H1 (cell line): ENCODE measurements at regions not wholly inside any gene's neighbourhood (a gene's known extent, or its start where the extent isn't known, plus 50 kb on each side); places are given as distances from the start of the nearest gene placed in this dataset.

Source experiments
- CTCF ChIA-PET: fragments of 300-600 bp; sonication (Branson Sonifier 250); formaldehyde crosslinking; loops from one replicate; lab custom pipeline; 2021; ENCODE audit not compliant: partially characterized antibody; lab: Charles Lee
- POLR2A ChIA-PET: fragments of 300-600 bp; sonication (Branson Sonifier 250); formaldehyde crosslinking; loops from one replicate; lab custom pipeline; 2021; ENCODE audit warnings: inconsistent platforms; ENCODE audit not compliant: partially characterized antibody; lab: Charles Lee
- DNase-seq, 2 experiments: peaks; one replicate each; pipeline versions ENCODE4 v3.0.0 to v3.0.0-alpha.2; 2010 to 2022; ENCODE audit warnings: low spot score in 2 of 2, low read depth in 1 of 2, mixed read lengths in 1 of 2
- FAIRE-seq: peaks from 2 replicates; lab custom pipeline; 2011; peaks lifted over from hg19 to GRCh38; lab: Jason Lieb, UNC
- H2AFZ ChIP-seq: 2 replicates; pipeline ENCODE4 v1.8.1; 2012; ENCODE audit warnings: low read length, inconsistent platforms
- H2AK5ac ChIP-seq: 2 replicates; pipeline ENCODE4 v1.6.1; 2013; ENCODE audit warnings: low read depth, low read length
- H2BK120ac ChIP-seq: replicated peaks from 2 replicates; pipeline ENCODE3; 2013; ENCODE audit warnings: low read depth, low read length, inconsistent platforms
- H2BK12ac ChIP-seq: 2 replicates; pipeline ENCODE4 v1.6.1; 2013; ENCODE audit warnings: low read depth, low read length
- H2BK15ac ChIP-seq: 2 replicates; pipeline ENCODE4 v1.6.1; 2013; ENCODE audit warnings: low read length
- H2BK20ac ChIP-seq: 2 replicates; pipeline ENCODE4 v1.6.1; 2013; ENCODE audit warnings: low read length
- H2BK5ac ChIP-seq: 2 replicates; pipeline ENCODE4 v1.6.1; 2013; ENCODE audit warnings: low read depth, low read length
- H3K14ac ChIP-seq: 2 replicates; pipeline ENCODE4 v1.6.1; 2013; ENCODE audit warnings: inconsistent platforms; ENCODE audit not compliant: insufficient read length
- H3K18ac ChIP-seq: 2 replicates; pipeline ENCODE4 v1.6.1; 2013; ENCODE audit warnings: low read length; ENCODE audit errors: extremely low read depth
- H3K23ac ChIP-seq: 2 replicates; pipeline ENCODE4 v1.6.1; 2013; ENCODE audit warnings: inconsistent platforms; ENCODE audit not compliant: insufficient read length
- H3K23me2 ChIP-seq: 2 replicates; pipeline ENCODE4 v1.6.1; 2013; ENCODE audit warnings: low read depth, low read length
- H3K27ac ChIP-seq: 2 replicates; pipeline ENCODE4 v1.6.1; 2011; ENCODE audit warnings: low read depth, low read length, inconsistent platforms
- H3K27me3 ChIP-seq, 4 experiments: replicated peaks in 1 of 4; 1 replicate in 1 of 4; 2 replicates in 3 of 4; pipeline versions ENCODE4 v1.6.1 to v1.8.1; 2011 to 2013; ENCODE audit warnings: low read length in 3 of 4, mild to moderate bottlenecking in 3 of 4, inconsistent platforms in 2 of 4, mixed read lengths in 2 of 4, moderate library complexity in 1 of 4; ENCODE audit not compliant: control insufficient read depth in 3 of 4, insufficient read depth in 3 of 4; ENCODE audit errors: extremely low read depth in 1 of 4
- H3K36me3 ChIP-seq, 4 experiments: 2 replicates each; pipeline versions ENCODE4 v1.6.1 to v1.8.1; 2011 to 2013; ENCODE audit warnings: mild to moderate bottlenecking in 4 of 4, low read length in 3 of 4, moderate library complexity in 2 of 4, control low read depth in 1 of 4, inconsistent platforms in 1 of 4; ENCODE audit not compliant: insufficient read depth in 4 of 4, control insufficient read depth in 2 of 4
- H3K4ac ChIP-seq: replicated peaks from 2 replicates; pipeline ENCODE3; 2013; ENCODE audit warnings: low read length, low read depth, mixed read lengths, inconsistent platforms; ENCODE audit not compliant: insufficient read length
- H3K4me1 ChIP-seq, 4 experiments: replicated peaks in 1 of 4; 1 replicate in 1 of 4; 2 replicates in 3 of 4; pipeline versions ENCODE4 v1.6.1 to v1.8.1; 2011 to 2013; ENCODE audit warnings: low read length in 3 of 4, inconsistent platforms in 2 of 4, mixed read lengths in 1 of 4; ENCODE audit not compliant: insufficient read depth in 4 of 4, control insufficient read depth in 3 of 4
- H3K4me2 ChIP-seq, 2 experiments: 2 replicates each; pipeline versions ENCODE4 v1.6.1 to v1.8.1; 2011 to 2013; ENCODE audit warnings: low read depth in 2 of 2, low read length in 2 of 2, control low read depth in 1 of 2, inconsistent platforms in 1 of 2, mild to moderate bottlenecking in 1 of 2; ENCODE audit not compliant: insufficient read depth in 1 of 2
- H3K4me3 ChIP-seq, 4 experiments: fragments of 200-600, 300-600 bp in 1 of 4; sonication (generic), shearing (Covaris generic), sonication (Bioruptor Twin) in 1 of 4; 2 replicates each; pipeline versions ENCODE4 v1.5.1 to v1.8.1; 2011 to 2016; ENCODE audit warnings: low read length in 4 of 4, low read depth in 3 of 4, control low read depth in 2 of 4, inconsistent platforms in 2 of 4, mild to moderate bottlenecking in 2 of 4, mixed read lengths in 1 of 4, moderate library complexity in 1 of 4; ENCODE audit not compliant: insufficient read depth in 2 of 4; ENCODE audit errors: extremely low read depth in 1 of 4
- H3K56ac ChIP-seq: replicated peaks from 2 replicates; pipeline ENCODE3; 2013; ENCODE audit warnings: low read depth, mild to moderate bottlenecking, mixed read lengths, low read length, inconsistent platforms; ENCODE audit not compliant: insufficient read length
- H3K79me1 ChIP-seq: 2 replicates; pipeline ENCODE4 v1.6.1; 2013; ENCODE audit warnings: low read depth, low read length, control low read depth
- H3K79me2 ChIP-seq, 2 experiments: 2 replicates each; pipeline versions ENCODE4 v1.6.1 to v1.8.1; 2012 to 2013; ENCODE audit warnings: low read length in 2 of 2, mild to moderate bottlenecking in 2 of 2, inconsistent platforms in 1 of 2; ENCODE audit not compliant: insufficient read depth in 2 of 2, control insufficient read depth in 1 of 2
- H3K9ac ChIP-seq, 4 experiments: replicated peaks in 1 of 4; 1 replicate in 1 of 4; 2 replicates in 3 of 4; pipeline versions ENCODE4 v1.6.1 to v1.8.1; 2011 to 2013; ENCODE audit warnings: low read depth in 3 of 4, low read length in 3 of 4, control low read depth in 2 of 4, mild to moderate bottlenecking in 2 of 4, moderate library complexity in 2 of 4, inconsistent platforms in 1 of 4; ENCODE audit errors: extremely low read depth in 1 of 4
- H3K9me3 ChIP-seq, 2 experiments: 2 replicates each; pipeline versions ENCODE4 v1.6.1 to v1.8.1; 2012 to 2013; ENCODE audit warnings: mild to moderate bottlenecking in 2 of 2, moderate library complexity in 2 of 2, control low read depth in 1 of 2, inconsistent platforms in 1 of 2, low read depth in 1 of 2, low read length in 1 of 2, mixed read lengths in 1 of 2; ENCODE audit not compliant: insufficient read depth in 2 of 2
- H4K20me1 ChIP-seq, 2 experiments: replicated peaks in 1 of 2; 2 replicates each; pipeline versions ENCODE3 to v1.8.1; 2011 to 2013; ENCODE audit warnings: inconsistent platforms in 2 of 2, low read length in 2 of 2, mild to moderate bottlenecking in 1 of 2; ENCODE audit not compliant: insufficient read depth in 2 of 2, control insufficient read depth in 1 of 2
- H4K5ac ChIP-seq: 2 replicates; pipeline ENCODE4 v1.6.1; 2013; ENCODE audit warnings: low read length, low read depth, mixed read lengths, inconsistent platforms; ENCODE audit not compliant: insufficient read length
- H4K8ac ChIP-seq: 2 replicates; pipeline ENCODE4 v1.8.0; 2013; ENCODE audit warnings: mild to moderate bottlenecking, moderate library complexity, low read length, inconsistent platforms; ENCODE audit not compliant: insufficient read depth; ENCODE audit errors: extremely low read depth
- H4K91ac ChIP-seq: replicated peaks from 2 replicates; pipeline ENCODE3; 2013; ENCODE audit warnings: low read length, mixed read lengths, inconsistent platforms; ENCODE audit not compliant: insufficient read length
- CEBPB ChIP-seq: IDR thresholded peaks from 2 replicates; pipeline ENCODE4 v1.6.1; 2012; ENCODE audit warnings: low read depth, low read length
- CHD2 ChIP-seq: IDR thresholded peaks from 2 replicates; pipeline ENCODE4 v1.6.1; 2012; ENCODE audit warnings: low read length, improper control_type of control experiment
- SIN3A ChIP-seq, 2 experiments: IDR thresholded peaks in 1 of 2; conservative IDR thresholded peaks in 1 of 2; 2 replicates each; pipeline ENCODE4 v1.6.1; 2011 to 2012; ENCODE audit warnings: low read length in 2 of 2, improper control_type of control experiment in 1 of 2, low read depth in 1 of 2, mild to moderate bottlenecking in 1 of 2
- WGBS, 2 experiments: shearing (Covaris generic) in 1 of 2; methylation state at CpG; one replicate each; pipeline versions ENCODE4 v1.1.6 to v1.1.7; 2013 to 2015; ENCODE audit warnings: low lambda C conversion rate in 2 of 2, mixed read lengths in 2 of 2, inconsistent platforms in 1 of 2, low coverage in 1 of 2, missing lambda C conversion rate in 1 of 2; ENCODE audit not compliant: insufficient replicate concordance in 2 of 2, insufficient coverage in 1 of 2, insufficient read length in 1 of 2; ENCODE audit errors: extremely low coverage in 1 of 2, missing lambda C conversion rate in 1 of 2; 5-methylcytosine and 5-hydroxymethylcytosine counted together

GRCh38 chr10:58994226-58995057, 182.0 kb upstream of the PHYHIPL start:
- no peak overlapping the region for H2AK5ac ChIP-seq
- no peaks in the 10 kb centered on the region for H3K79me1 ChIP-seq
- H3K56ac ChIP-seq: no peak overlapping the region
- H3K9ac ChIP-seq: no peak overlapping the region
- H2BK12ac ChIP-seq: no peak overlapping the region
- no peak overlapping the region for H3K4me2 ChIP-seq
- H3K36me3 ChIP-seq: no peaks in the 10 kb centered on the region
- H3K18ac ChIP-seq: no peak overlapping the region
- H3K23ac ChIP-seq: no peak overlapping the region
- no peaks in the 10 kb centered on the region for H3K23me2 ChIP-seq
- H4K20me1 ChIP-seq: no peaks in the 10 kb centered on the region
- WGBS, 2 experiments: 89% methylated on average over 4 of the region's 4 CpGs; no CpG with 5 or more reads in 1 of the 2 experiments
- ChIA-PET POLR2A (no interaction called here), CTCF (interaction anchor here (0.6 to 1.6 kb wide), 2 partner anchors 19 to 599 kb away, joined by 3 read pairs; no protein-coding TSS in a partner anchor)
- H3K4me3 ChIP-seq: no peak overlapping the region
- peaks cover 0 to 1% (median 0%) of the 10 kb centered on the region in 4 experiments; a peak in 1 of 7 replicates for H3K27me3 ChIP-seq
- H3K4ac ChIP-seq: no peak overlapping the region
- no peak overlapping the region for H3K14ac ChIP-seq
- DNase-seq (no peak), FAIRE-seq (no peak)
- no peak overlapping the region for H3K27ac ChIP-seq
- no peak overlapping the region for H2BK20ac ChIP-seq
- H2BK5ac ChIP-seq: no peak overlapping the region
- no peak overlapping the region for H2BK120ac ChIP-seq
- no peak overlapping the region for H4K5ac ChIP-seq
- H4K8ac ChIP-seq: no peak overlapping the region
- H3K4me1 ChIP-seq: no peaks in the 10 kb centered on the region
- H2AFZ ChIP-seq: no peak overlapping the region
- H4K91ac ChIP-seq: no peak overlapping the region
- TF ChIP-seq CEBPB: peak; percentile 84
- no peak for TF ChIP-seq SIN3A (conservative IDR thresholded peaks at IDR 0.05 in 1 of 2, IDR thresholded peaks at IDR 0.05 in 1 of 2; ENCODE audit: low read depth in 1 of 2, low read length in 2 of 2)
- TF ChIP-seq CHD2: no peak
- no peaks in the 10 kb centered on the region for H3K79me2 ChIP-seq
- no peak overlapping the region for H2BK15ac ChIP-seq
- H3K9me3 ChIP-seq: peaks cover 4 to 6% of the 10 kb centered on the region in 2 experiments; a peak in 1 of 4 replicates
